ENCODE measurements at regions not wholly inside any gene's neighbourhood (a gene's known extent, or its start where the extent isn't known, plus 50 kb on each side); places are given as distances from the start of the nearest gene placed in this dataset.

GRCh38 chr4:27807207-27807606, 946.6 kb downstream of the STIM2 start (continued):
- TF ChIP-seq USF2 (IDR thresholded peaks at IDR 0.05; ENCODE audit: borderline replicate concordance, low read depth, low read length) (no peak), CTCF (IDR thresholded peaks at IDR 0.05) (no peak), IRF3 (IDR thresholded peaks at IDR 0.05; ENCODE audit: low read depth, low read length) (no peak), CHD2 (IDR thresholded peaks at IDR 0.05; ENCODE audit: low read length, partially characterized antibody) (no peak), RFX5 (IDR thresholded peaks at IDR 0.05; ENCODE audit: low read length) (no peak)

GRCh38 chr4:27811948-27812347, 951.3 kb downstream of the STIM2 start:
- Histone ChIP-seq H3F3A (replicated peaks; ENCODE audit: insufficient read depth) (no peaks in the 10 kb centered on the region), H3K9me2 (no peaks in the 10 kb centered on the region), H3K9me3 (no peaks in the 10 kb centered on the region; the same call in 1 of the 2 replicates), H2AFZ (ENCODE audit: low read depth) (no peak overlapping the region), H3K4me2 (no peak overlapping the region), H3K27me3 (ENCODE audit: insufficient read depth) (no peaks in the 10 kb centered on the region; the same call in 1 of the 2 replicates), H3K9ac (no peak overlapping the region), H3K27ac (ENCODE audit: low read depth in 2 of 2, low read length in 1 of 2) (no peak overlapping the region), H3K4me3 (ENCODE audit: low read depth in 2 of 2, low read length in 1 of 2) (no peak overlapping the region), H4K20me1 (ENCODE audit: insufficient read depth) (no peaks in the 10 kb centered on the region), H3K79me2 (ENCODE audit: insufficient read depth) (no peaks in the 10 kb centered on the region), H3K4me1 (ENCODE audit: control insufficient read depth in 1 of 2, insufficient read depth in 2 of 2, low read depth in 1 of 2, low read length in 1 of 2) (no peaks in the 10 kb centered on the region), H3K36me3 (replicated peaks in 1 of 2; ENCODE audit: control insufficient read depth in 1 of 2, insufficient read depth in 2 of 2, low read length in 1 of 2) (no peaks in the 10 kb centered on the region)
- TF ChIP-seq CTCF (IDR thresholded peaks at IDR 0.05) (no peak), FOSL2 (IDR thresholded peaks at IDR 0.05; ENCODE audit: borderline replicate concordance, low read depth) (no peak), GABPA (IDR thresholded peaks at IDR 0.05; ENCODE audit: low read depth) (no peak), USF2 (IDR thresholded peaks at IDR 0.05; ENCODE audit: borderline replicate concordance, low read depth, low read length) (no peak), MEF2A (IDR thresholded peaks at IDR 0.05; ENCODE audit: borderline replicate concordance, low read depth) (no peak), RXRA (IDR thresholded peaks at IDR 0.05; ENCODE audit: borderline replicate concordance, low read depth) (no peak), YY1 (IDR thresholded peaks at IDR 0.05; ENCODE audit: low read depth) (no peak), ZBTB33 (IDR thresholded peaks at IDR 0.05; ENCODE audit: borderline replicate concordance, low read depth) (no peak), SIN3A (IDR thresholded peaks at IDR 0.05; ENCODE audit: borderline replicate concordance, low read depth, low read length) (no peak), RAD21 (IDR thresholded peaks at IDR 0.05; ENCODE audit: low read length) (no peak), CHD2 (IDR thresholded peaks at IDR 0.05; ENCODE audit: low read length, partially characterized antibody) (no peak), ELF1 (IDR thresholded peaks at IDR 0.05) (no peak), EZH2phosphoT487 (IDR thresholded peaks at IDR 0.05; ENCODE audit: borderline replicate concordance, low read depth) (no peak), NFIC (IDR thresholded peaks at IDR 0.05; ENCODE audit: borderline replicate concordance) (no peak), SMC3 (IDR thresholded peaks at IDR 0.05; ENCODE audit: low read depth, low read length) (no peak), EP300 (IDR thresholded peaks at IDR 0.05; ENCODE audit: borderline replicate concordance in 1 of 2, low read depth in 1 of 2, low read length in 1 of 2) (no peak)
- DNase-seq: no peak
- WGBS (ENCODE audit: low lambda C conversion rate): 13% methylated on average over 3 of the region's 3 CpGs
- CTCF ChIA-PET: no interaction called here
- POLR2A ChIA-PET: no interaction called here

All from SK-N-SH (cell line).